Fibroblast of skin of abdomen (primary cell): ENCODE measurements at regions not wholly inside any gene's neighbourhood (a gene's known extent, or its start where the extent isn't known, plus 50 kb on each side); places are given as distances from the start of the nearest gene placed in this dataset.

Experiments used
- DNase-seq: peaks from one replicate; pipeline ENCODE4 v3.0.0-alpha.2; 2013

DNA sequence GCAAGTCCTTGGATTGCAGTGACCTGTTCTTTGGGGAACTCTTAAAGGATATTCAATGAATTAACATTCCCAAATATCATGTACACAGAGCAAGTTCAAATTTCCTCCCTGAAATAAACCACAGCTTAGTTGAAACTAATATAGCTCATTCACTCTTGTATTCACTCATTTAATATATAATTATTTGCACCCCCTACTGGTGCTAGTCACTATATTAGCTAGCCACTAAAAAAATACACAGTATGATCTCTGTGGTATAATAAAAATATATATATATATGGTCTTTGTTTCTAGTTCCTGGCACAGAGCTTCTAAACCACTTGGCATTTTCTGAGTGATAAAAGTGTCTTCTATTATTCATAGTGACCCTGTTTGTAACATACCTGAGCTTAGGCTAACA lies 177.3 kb upstream of the LYPLAL1 start:
- no peak for DNase-seq

DNA sequence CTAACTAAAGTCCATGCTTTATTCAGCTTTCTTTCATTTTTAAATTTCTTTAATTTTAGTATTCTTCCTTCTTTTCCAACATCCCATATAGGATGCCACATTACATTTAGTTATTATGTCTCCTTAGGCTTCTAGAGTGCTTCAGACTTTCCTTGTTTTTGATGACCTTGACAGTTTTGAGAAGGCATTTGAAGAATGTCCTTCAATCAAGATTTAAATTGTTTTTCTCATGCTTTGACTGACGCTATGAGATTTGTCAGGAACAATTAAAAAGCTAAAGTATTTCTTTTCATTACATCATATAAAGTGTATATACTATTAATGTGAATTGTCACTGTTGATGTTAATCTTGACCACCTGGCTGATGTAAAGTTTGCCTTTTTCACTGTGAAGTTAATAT lies 173.7 kb upstream of the LYPLAL1 start:
- DNase-seq: no peak

DNA sequence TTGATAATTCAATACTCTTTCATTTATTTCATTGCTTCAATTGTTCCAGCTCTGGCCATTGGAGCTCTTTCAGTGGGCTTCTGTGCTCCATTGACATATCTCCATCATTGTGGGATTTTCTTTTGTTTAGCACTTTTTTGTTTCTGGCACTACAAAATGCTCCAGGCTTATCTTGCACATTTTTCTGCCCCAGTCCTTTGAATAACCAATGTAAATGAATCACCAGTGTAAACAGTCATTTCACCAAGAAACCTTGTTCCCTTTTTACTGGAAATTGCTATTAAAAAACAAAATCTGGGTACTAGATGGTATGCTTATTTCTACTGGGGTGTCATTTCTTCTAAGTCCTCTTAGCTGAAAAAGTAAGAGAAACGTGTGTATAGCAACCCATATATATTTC lies 173.0 kb upstream of the LYPLAL1 start:
- DNase-seq: no peak

GRCh38 chr1:219010720-219011119 lies 163.0 kb upstream of the LYPLAL1 start:
- DNase-seq: no peak

GRCh38 chr1:219020386-219020785 lies 153.3 kb upstream of the LYPLAL1 start:
- DNase-seq: peak; percentile 89

- no peak for DNase-seq
These were observed 152.8 kb upstream of the LYPLAL1 start for GRCh38 chr1:219020846-219021245.

DNA sequence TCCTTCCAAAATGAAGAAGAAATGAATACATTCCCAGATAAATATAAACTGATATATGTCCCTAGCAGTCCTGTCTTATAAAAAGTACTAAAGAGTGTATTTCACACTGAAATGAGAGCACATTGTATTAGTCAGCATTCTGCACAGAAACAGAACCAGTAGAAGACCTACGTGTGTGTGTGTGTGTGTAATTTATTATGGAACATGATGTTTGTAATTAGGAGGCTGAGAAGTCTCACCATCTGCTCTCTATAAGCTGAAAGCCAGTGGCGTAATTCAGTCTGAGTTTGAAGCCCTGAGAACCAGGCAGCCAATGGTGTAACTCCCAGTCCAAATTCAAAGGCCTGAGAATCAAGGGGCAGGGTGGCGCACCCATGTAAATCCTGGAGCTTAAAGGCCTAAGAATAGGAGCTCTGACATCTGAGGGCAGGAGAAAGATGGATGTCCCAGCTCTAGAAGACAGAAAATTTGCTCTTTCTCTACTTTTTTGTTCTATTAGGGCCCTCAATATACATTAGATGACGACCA lies 146.5 kb upstream of the LYPLAL1 start:
- peak; percentile 68 for DNase-seq

DNA sequence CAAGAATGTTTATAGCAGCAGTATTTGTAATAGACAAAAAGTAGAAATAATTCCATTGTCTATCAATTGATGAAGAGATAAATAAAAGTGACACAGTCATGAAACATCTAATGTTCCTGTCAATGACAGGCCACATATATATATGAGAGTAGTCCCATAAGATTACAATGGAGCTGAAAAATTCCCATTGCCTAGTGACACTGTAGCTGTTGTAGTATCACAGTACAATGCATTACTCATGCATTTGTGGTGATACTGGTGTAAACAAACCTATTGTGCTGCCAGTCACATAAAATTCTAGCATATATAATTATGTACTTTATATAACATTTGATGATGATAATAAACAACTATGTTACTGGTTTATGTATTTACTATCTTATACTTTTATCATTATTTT lies 141.9 kb upstream of the LYPLAL1 start:
- DNase-seq: no peak

DNA sequence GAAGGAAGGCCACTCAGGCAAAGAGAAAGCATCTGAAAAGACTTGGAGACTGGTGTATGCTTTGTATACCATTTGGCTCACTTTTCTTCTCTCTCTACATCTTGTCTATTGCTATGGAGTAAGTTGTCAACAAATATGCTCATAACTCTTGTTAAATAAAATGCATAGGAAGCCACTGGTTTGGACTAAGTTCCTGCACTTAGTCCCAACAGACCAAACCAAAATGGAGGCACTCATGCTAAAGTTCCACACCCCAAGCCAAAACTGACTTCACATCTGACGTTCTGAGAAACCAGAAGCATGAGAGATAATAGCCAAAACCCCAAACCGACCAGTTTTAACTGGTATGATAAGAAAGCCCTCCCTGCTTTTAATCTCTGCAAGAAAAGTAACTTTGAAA lies 135.3 kb upstream of the LYPLAL1 start:
- no peak for DNase-seq

DNA sequence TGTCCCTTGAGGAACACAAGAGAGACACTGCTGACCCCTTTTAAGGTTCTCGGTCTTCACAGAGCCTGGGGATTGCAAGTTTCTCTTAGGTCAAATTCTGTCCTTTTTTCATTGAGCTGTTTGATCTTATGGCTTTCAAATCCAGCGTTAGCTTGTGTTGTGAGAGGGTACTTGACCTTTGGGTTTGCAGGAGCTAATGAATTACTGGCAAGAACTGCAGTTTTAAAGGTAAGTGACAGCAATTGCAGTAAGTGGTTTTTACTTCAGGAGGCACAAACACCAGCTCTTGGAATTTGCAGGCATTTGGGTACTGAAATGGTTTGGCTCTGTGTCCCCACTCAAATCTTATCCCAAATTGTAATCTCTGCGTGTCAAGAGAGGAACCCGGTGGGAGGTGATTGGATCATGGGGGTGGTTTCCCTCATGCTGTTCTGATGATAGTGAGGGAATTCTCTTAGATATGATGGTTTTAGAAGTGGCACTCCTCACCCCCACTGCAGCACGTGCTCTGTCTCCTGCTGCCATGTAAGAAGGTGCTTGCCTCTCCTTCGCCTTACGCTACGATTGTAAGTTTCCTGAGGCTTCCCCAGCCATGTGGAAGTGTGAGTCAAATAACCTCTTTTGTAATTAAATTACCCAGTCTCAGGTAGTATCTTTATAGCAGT lies 134.5 kb upstream of the LYPLAL1 start:
- no peak for DNase-seq

DNA sequence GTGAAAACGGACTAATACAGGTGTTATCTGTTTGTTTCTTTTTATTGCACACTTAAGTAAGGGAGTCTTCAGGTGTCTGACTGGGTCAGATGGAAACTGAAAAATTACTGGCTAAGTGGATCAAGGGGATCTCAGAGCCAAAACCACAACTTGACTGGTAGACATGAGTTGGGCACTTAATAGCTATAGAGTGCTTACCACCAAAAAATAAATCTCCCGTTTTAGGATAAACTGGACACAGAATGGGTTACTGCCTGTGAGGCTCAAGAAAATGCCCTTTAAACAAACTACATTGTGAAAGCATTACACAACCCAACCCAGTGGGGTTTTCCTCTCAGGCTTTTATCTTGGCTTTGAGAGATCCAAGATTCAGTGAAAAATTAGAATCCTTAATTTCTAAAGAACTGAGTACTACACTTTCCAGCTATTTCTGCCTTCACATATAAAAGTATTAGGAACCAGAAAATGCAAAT lies 134.0 kb upstream of the LYPLAL1 start:
- DNase-seq: no peak

DNA sequence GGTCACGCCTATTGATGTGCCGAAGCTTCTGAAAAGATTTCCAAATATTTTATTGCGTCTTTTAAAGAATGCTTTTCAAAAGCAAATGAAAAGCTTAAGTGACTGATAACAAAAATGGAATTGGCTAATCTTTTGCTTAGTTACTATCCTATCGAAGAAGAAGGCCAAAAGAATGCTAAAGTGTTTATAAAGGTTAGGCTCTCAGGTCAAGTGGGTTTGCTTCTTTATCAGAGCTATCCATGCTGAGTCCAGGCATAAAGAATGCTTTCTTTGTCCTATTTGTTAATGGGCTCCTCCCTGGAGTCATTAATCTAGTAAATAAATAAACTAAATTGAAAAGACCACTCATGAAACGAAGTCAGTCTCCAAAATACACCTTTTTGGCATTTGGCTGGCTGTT lies 133.4 kb upstream of the LYPLAL1 start:
- no peak for DNase-seq

DNA sequence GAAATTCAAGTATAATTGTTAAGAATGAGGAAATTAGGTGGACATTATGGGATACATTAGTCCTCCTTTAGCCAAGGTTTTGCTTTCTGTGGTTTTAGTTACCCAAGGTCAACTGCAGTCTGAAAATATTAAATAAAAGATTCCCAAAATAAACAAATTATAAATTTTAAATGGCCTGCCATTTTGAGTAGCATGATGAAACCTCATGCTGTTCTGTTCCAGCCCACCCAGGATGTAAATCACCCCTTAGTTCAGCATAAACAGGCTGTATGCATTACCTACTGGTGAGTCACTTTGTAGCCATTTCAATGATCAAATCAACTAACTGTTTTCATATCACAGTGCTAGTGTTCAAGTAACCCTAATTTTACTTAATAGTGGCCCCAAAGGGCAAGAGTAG lies 132.5 kb upstream of the LYPLAL1 start:
- peak; percentile 80 for DNase-seq

DNA sequence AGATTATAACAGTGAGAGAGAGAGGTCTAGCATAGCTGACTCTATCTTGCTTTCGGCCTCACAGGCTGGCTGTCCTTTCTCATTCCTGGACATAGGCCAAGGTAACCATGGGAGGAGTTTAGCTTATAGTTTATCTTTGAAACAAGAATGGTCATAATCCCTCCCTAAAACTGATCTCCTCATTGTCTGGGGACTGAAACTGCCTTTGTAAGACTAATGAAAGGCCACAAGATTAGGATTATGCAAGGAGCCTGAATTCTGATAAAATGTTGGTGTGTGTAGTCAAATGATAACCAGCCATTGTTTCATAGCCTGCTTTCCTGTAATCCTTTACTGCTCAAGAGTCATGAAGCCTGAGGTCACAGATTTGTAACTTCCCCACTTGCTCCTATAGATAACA lies 131.9 kb upstream of the LYPLAL1 start:
- DNase-seq: no peak

- DNase-seq: no peak
These were observed 130.9 kb upstream of the LYPLAL1 start for GRCh38 chr1:219042769-219043168.

DNA sequence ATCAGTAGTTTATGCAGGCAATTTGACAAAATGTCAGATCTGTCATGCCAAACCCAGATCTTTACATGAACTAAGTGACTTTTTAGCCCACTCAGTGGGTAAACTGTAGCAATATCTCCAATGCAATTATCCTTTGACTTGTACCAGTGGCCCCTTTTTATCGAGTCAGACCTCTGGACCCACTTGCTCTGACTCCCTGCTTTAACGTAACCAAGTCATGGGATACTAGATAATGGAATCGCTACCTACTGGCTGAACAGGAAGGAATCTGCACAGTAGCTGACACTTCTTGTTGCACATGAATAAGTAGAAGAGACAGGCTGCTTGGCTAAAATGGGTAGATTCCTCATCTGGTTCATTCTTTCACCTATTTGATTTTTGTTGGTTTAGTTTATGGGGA lies 128.4 kb upstream of the LYPLAL1 start:
- DNase-seq: no peak

DNA sequence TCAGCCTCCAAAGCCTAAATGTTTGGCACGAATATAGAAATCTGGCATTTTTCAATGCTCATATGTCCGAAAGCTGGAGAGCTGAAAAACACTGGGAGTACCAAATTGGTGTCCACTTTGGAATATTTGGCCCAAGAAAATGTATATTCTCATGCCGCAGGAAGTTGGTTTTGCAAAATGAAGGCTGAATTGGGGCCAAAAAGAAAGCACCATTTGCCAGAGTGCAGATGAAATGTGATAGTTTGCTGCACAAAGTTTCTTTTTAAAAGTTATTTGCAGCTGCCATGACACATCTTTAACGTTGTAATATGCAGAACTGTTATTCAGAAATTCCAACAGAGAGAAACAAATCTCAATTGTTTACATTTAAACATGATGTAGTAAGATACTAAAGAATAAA lies 124.2 kb upstream of the LYPLAL1 start:
- no peak for DNase-seq

GRCh38 chr1:219050086-219050821 lies 123.4 kb upstream of the LYPLAL1 start:
- no peak for DNase-seq

GRCh38 chr1:219050822-219051125 lies 122.9 kb upstream of the LYPLAL1 start:
- no peak for DNase-seq

DNA sequence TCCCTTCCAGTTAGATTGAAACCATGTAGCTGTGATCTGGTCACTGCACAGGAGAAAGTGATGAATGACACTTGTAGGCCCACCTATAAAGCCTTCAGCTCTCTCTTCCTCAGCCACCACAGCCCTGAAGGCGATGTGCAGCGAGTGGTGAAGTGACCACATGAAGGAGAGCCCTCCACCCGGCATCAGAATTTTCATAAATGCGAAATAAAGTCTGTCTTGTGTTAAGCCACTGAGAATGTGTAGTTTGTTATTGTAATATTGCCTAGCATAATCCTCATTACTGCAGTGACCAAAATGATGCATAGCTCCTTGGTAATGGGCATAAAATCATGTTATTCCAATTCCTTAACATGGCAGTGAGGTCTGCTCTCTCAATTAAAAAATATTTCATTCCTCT lies 122.1 kb upstream of the LYPLAL1 start:
- DNase-seq: no peak

- DNase-seq: no peak
These were observed 114.5 kb upstream of the LYPLAL1 start for GRCh38 chr1:219058891-219059820.

- no peak for DNase-seq
These were observed 112.9 kb upstream of the LYPLAL1 start for GRCh38 chr1:219060798-219061197.

GRCh38 chr1:219062161-219062560 lies 111.5 kb upstream of the LYPLAL1 start:
- DNase-seq: no peak
